GM13976 (cell line): ENCODE measurements at regions not wholly inside any gene's neighbourhood (a gene's known extent, or its start where the extent isn't known, plus 50 kb on each side); places are given as distances from the start of the nearest gene placed in this dataset.

Experiments
- DNase-seq: peaks from one replicate; pipeline ENCODE4 v3.0.0; 2012; ENCODE audit warnings: low spot score
- in situ Hi-C: fragments of 300-500 bp; cut with MboI; formaldehyde crosslinking; loops from one replicate; pipeline ENCODE4 v1.12.0; 2022; ENCODE audit warnings: low sequenced_read_pairs, mixed read lengths, inconsistent platforms; ENCODE audit not compliant: unreplicated experiment
- TF ChIP-seq, protein P1 (sequence below): IDR thresholded peaks from 2 replicates; pipeline ENCODE4 v1.5.1; 2012; ENCODE audit warnings: borderline replicate concordance, mild to moderate bottlenecking; ENCODE audit not compliant: insufficient read depth; ENCODE audit errors: extremely low read depth, missing control alignments, control extremely low read depth

DNA sequence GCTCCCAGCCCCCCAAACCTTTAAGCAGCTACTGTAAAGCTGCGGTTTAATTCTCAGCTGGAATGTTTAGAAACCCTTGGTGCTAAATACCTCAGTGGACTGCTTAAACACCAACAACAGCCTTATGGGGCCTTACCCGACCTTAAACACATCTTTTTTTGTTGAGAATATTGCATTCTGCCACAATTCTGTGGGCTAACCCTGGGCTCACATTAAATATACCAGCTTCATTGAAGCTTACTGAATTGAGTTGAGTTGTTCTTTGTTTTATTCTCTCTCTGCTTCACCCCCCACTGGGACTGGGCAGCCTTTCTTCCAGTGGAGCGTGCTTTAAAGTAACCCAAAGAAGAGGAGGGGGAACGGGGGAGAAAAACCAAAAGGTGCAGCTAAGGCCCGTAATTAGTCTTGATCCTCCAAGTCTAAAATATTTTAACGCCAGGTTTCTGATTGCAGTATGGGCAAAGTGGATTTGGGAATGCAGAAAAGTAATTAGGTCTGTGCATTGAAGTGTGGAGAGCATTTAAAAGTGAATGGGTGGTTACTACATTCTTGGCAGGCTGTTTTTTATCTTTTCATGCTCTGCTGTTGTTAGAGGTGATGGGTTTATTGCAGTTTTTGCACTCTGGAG is 281.2 kb downstream of the NR2F1-AS1 start:
- TF ChIP-seq, protein P1, sequence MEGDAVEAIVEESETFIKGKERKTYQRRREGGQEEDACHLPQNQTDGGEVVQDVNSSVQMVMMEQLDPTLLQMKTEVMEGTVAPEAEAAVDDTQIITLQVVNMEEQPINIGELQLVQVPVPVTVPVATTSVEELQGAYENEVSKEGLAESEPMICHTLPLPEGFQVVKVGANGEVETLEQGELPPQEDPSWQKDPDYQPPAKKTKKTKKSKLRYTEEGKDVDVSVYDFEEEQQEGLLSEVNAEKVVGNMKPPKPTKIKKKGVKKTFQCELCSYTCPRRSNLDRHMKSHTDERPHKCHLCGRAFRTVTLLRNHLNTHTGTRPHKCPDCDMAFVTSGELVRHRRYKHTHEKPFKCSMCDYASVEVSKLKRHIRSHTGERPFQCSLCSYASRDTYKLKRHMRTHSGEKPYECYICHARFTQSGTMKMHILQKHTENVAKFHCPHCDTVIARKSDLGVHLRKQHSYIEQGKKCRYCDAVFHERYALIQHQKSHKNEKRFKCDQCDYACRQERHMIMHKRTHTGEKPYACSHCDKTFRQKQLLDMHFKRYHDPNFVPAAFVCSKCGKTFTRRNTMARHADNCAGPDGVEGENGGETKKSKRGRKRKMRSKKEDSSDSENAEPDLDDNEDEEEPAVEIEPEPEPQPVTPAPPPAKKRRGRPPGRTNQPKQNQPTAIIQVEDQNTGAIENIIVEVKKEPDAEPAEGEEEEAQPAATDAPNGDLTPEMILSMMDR = no peak
- in situ Hi-C loops = no loop called here
- DNase-seq = no peak

DNA sequence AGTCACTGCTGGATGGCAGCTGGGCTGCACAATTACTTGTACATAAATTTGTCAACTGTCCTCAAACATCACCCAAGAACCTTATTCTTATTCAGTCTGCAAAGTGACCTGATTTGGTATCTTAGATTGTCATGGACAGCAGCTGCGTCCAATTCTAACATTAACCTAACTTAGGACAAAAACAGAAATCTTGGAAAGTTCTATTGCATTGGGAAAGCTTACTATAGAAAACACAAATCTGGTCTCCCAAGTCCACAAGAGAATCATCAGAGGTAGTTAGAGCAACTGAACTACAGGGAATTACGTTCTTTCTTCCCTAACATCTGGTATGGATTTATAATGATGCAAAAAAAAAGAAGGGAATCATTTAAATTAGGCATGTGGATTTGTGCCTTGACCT is 283.9 kb downstream of the NR2F1-AS1 start:
- TF ChIP-seq, protein P1 = no peak
- in situ Hi-C loops = no loop called here

DNA sequence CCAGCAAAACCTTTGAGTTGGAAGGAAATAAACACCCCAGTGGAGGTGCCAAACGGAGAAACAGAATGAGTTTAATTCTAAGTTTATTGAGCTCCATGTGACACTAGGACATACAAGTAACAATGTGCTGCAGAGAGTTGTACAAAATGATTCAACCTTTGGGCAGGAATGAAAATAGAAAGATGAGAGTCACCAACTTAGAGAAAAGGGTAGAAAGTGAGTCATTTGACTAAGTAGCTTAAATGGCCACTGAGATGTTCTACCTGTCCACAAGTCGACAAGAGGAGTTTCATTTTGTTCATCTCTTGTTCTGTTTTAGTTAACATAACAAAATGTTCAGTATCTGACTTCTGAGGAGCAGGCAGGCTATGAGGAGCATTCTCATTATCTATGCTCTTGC is 284.7 kb downstream of the NR2F1-AS1 start:
- DNase-seq = no peak
- TF ChIP-seq, protein P1 = no peak
- in situ Hi-C loops = no loop called here

More for the DNA sequence above, 283.9 kb downstream of the NR2F1-AS1 start:
- no peak for DNase-seq

DNA sequence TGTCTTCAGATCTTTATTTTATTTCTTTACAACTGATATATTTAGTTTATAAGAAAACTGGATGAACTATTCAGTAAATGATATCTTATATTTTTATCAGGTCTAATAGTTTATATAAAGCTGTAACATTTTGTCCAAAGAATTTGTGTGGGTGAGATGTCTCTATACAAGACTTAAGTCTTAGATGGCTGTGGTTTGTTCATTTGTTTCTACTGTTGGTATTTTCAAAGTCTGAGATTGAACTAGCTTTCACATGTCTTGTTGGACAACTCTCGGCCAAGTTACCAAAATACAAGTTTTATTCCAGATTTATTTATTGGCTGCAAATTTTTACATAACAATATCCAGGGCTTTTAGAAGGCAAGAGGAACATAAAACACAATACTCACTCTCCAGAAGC is 286.0 kb downstream of the NR2F1-AS1 start:
- TF ChIP-seq, protein P1 = no peak
- no peak for DNase-seq
- in situ Hi-C loops = no loop called here

DNA sequence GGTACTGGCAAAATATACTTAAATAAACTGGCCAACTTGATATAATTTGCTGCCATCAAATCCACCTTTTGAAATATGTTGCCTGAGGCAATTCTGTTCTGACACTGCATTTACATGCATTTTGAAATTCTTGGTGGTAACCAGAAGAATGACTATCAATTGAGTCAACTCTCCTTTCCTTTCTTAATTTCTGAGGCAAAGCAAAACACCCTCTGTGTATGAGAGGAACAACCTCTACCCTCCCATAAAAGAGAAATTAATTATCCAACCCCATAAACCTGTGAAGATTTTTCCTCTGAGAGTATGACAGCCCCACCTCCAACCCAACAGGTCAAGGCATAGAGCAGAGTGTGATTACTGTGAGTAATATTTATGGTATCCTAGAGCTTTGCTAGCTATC is 286.8 kb downstream of the NR2F1-AS1 start:
- TF ChIP-seq, protein P1 = no peak
- no peak for DNase-seq
- in situ Hi-C loops = no loop called here

DNA sequence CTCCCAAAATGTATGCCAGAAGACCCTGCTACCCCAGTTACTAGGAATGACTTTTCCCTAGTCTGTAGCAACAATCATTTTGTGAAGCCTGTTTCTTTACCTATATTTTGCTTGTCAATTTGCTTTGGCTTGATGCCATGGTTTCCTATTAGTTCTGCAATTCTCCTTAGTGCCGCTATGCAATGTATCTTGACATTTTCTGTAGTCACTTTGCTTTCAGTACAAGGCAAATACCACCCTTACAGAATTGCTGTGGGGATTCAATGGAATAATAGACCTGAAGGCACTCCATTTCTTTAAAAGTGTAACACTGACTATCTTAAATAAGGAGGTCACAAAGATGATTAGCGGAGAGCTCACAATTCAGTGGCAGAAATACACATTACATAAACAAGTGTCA is 291.1 kb downstream of the NR2F1-AS1 start:
- TF ChIP-seq, protein P1 = no peak
- DNase-seq = no peak
- in situ Hi-C loops = no loop called here
